Mesothelial cell of epicardium (in vitro differentiated cells): ENCODE measurements at regions not wholly inside any gene's neighbourhood (a gene's known extent, or its start where the extent isn't known, plus 50 kb on each side); places are given as distances from the start of the nearest gene placed in this dataset.
"Not testable (repeated sequence)": the region's sequence is repeated elsewhere in the genome, so short reads cannot be mapped to it uniquely, and the experiment has no call there.

Source experiments
- DNase-seq, 2 experiments: peaks; one replicate each; pipeline ENCODE4 v3.0.0; 2021; ENCODE audit warnings: low spot score in 2 of 2; ENCODE audit not compliant: unreplicated experiment in 2 of 2
- H3K27ac Mint-ChIP-seq: 2 replicates; pipeline ENCODE4 v1.8.0; 2021; ENCODE audit warnings: mixed read lengths
- H3K27me3 Mint-ChIP-seq: 2 replicates; pipeline ENCODE4 v1.8.0; 2021; ENCODE audit warnings: low read depth, mixed read lengths
- H3K36me3 Mint-ChIP-seq: 2 replicates; pipeline ENCODE4 v1.8.0; 2021; ENCODE audit warnings: mixed read lengths
- H3K4me1 Mint-ChIP-seq: 2 replicates; pipeline ENCODE4 v1.8.0; 2021; ENCODE audit warnings: mixed read lengths
- H3K4me3 Mint-ChIP-seq: 2 replicates; pipeline ENCODE4 v1.8.0; 2021; ENCODE audit warnings: mild to moderate bottlenecking, moderate library complexity, mixed read lengths
- H3K9me3 Mint-ChIP-seq: 2 replicates; pipeline ENCODE4 v1.8.0; 2021; ENCODE audit warnings: mixed read lengths
- CTCF ChIP-seq: fragments of 200-600 bp; sonication (generic); IDR thresholded peaks from one replicate; pipeline ENCODE4 v1.5.0; 2021; ENCODE audit warnings: antibody characterized with exemption; ENCODE audit not compliant: unreplicated experiment

DNA sequence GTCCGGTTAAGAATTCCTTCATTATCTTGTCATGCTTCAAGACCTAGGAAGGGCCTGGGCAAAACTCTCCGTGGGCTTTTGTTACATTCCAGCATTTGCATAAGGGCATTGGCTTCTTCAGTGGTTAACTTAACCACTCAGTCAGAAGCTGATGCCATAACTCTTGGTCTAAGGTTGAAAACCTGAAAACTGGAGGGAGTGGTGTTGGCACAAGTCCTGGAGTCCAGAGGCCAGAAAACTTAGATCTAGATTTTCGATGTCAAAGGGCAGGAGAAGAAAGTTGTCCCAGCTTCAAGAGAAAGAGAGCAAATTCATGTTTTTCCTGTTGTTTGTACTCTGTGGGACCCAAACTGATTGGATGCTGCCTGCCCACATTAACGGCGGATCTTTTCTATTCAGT is 86.6 kb upstream of the GC start:
- Mint-ChIP-seq H3K4me3 (no peak overlapping the region), H3K27me3 (no peaks in the 10 kb centered on the region), H3K9me3 (peaks cover 11% of the 10 kb centered on the region), H3K36me3 (peaks cover under 1% of the 10 kb centered on the region), H3K4me1 (peaks cover 14% of the 10 kb centered on the region), H3K27ac (no peak overlapping the region)
- TF ChIP-seq CTCF = no peak
- DNase-seq = no peak

DNA sequence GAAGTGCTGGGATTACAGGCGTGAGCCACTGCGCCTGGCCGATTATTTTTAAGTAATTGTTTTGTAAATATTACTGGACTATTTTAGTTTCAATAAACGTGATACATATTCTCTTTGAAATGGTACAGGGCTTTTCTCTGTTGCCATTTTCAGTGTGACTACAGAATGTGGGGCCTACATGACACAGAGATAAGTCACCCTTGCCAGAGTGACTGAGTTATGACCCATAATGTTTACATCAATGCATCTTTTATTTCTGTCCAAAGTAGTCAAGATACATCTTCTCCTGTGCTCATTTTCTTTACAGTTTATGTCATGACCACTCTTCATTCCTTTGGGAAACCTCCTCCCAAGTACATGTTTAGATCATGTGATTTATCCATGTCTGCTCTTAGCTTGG is 88.3 kb upstream of the GC start:
- peaks cover 14% of the 10 kb centered on the region for H3K4me1 Mint-ChIP-seq
- no peaks in the 10 kb centered on the region for H3K27me3 Mint-ChIP-seq
- H3K36me3 Mint-ChIP-seq = no peaks in the 10 kb centered on the region
- no peak for TF ChIP-seq CTCF
- no peak for DNase-seq
- H3K9me3 Mint-ChIP-seq = peaks cover 14% of the 10 kb centered on the region
- H3K27ac Mint-ChIP-seq = no peak overlapping the region
- no peak overlapping the region for H3K4me3 Mint-ChIP-seq

DNA sequence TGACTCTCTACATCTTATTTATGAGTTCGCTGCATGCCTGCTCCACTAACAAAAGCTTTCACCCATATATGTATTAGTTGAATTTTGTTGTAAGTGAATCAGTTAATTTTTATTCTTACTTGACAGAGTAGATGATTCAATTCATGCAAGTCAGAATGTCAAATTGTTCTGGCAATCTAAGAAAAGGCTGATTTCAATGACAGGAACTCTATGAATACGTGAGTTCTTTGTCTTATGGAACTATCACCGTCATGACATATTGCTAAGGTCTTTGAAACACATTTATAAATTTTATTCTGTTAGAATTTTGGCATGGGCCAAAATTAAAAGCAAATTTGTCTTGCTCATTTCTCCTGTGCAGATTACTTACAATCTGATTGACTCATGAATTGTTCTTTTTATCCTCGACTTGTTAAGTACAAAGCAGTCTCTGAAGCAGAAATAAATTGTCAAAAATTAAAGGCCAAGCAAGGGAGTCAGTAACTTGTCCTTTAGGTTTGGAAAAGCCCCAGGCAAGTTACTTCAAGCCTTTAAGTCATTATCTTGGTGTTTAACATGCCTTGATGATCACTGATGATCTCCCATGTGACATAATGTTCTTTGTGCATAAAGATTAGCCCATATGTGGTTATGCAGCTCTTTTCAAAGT is 89.0 kb upstream of the GC start:
- Mint-ChIP-seq H3K27ac (no peak overlapping the region), H3K36me3 (no peaks in the 10 kb centered on the region), H3K4me1 (peaks cover 14% of the 10 kb centered on the region), H3K9me3 (peaks cover 14% of the 10 kb centered on the region), H3K4me3 (no peak overlapping the region), H3K27me3 (no peaks in the 10 kb centered on the region)
- TF ChIP-seq CTCF = no peak
- no peak for DNase-seq

- no peak overlapping the region for H3K27ac Mint-ChIP-seq
- H3K4me1 Mint-ChIP-seq = peaks cover 30% of the 10 kb centered on the region
- no peaks in the 10 kb centered on the region for H3K27me3 Mint-ChIP-seq
- H3K36me3 Mint-ChIP-seq = no peaks in the 10 kb centered on the region
- H3K9me3 Mint-ChIP-seq = peaks cover 14% of the 10 kb centered on the region
- no peak for TF ChIP-seq CTCF
- no peak overlapping the region for H3K4me3 Mint-ChIP-seq
- no peak for DNase-seq
Observed at GRCh38 chr4:71878376-71878775, 94.5 kb upstream of the GC start.

GRCh38 chr4:71882113-71882841 is 98.4 kb upstream of the GC start:
- peak in 1 of 2 experiments; percentile 61 for DNase-seq
- peak overlapping the region; percentile 37 for H3K27ac Mint-ChIP-seq
- H3K4me1 Mint-ChIP-seq = peaks cover 26% of the 10 kb centered on the region
- no peak overlapping the region for H3K4me3 Mint-ChIP-seq
- no peak for TF ChIP-seq CTCF
- no peaks in the 10 kb centered on the region for H3K36me3 Mint-ChIP-seq
- H3K9me3 Mint-ChIP-seq = peaks cover 2% of the 10 kb centered on the region
- no peaks in the 10 kb centered on the region for H3K27me3 Mint-ChIP-seq

- not testable (repeated sequence) for H3K27ac Mint-ChIP-seq, DNase-seq, H3K36me3 Mint-ChIP-seq, H3K4me3 Mint-ChIP-seq, H3K27me3 Mint-ChIP-seq, H3K4me1 Mint-ChIP-seq
- peaks cover 26% of the 10 kb centered on the region for H3K9me3 Mint-ChIP-seq
Observed at GRCh38 chr4:71900366-71900765, 116.5 kb upstream of the GC start.

DNA sequence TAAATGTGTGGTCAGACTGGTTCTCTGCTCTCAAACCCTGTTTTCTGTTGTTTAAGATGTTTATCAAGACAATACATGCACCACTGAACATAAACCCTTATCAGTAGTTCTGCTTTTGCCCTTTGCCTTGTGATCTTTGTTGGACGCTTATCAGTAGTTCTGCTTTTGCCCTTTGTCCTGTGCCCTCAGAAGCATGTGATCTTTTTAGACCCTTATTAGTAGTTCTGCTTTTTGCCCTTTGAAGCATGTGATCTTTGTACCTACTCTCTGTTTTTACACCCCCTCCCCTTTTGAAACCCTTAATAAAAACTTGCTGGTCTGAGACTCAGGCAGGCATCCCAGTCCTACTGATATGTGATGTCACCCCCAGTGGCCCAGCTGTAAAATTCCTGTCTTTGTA is 121.7 kb upstream of the GC start:
- not testable (repeated sequence) for H3K27ac Mint-ChIP-seq, H3K4me3 Mint-ChIP-seq, H3K27me3 Mint-ChIP-seq, H3K36me3 Mint-ChIP-seq, H3K4me1 Mint-ChIP-seq, DNase-seq
- H3K9me3 Mint-ChIP-seq = peaks cover 27% of the 10 kb centered on the region
